Fibroblast of lung (primary cell): ENCODE measurements at regions not wholly inside any gene's neighbourhood (a gene's known extent, or its start where the extent isn't known, plus 50 kb on each side); places are given as distances from the start of the nearest gene placed in this dataset.

Experiments used
- DNase-seq, 2 donors: peaks; one replicate each; pipeline versions ENCODE4 v3.0.0 to v3.0.0-alpha.2; 2010; ENCODE audit warnings: low read depth in 2 of 2
- H2AFZ ChIP-seq: 2 replicates; pipeline ENCODE4 v1.5.1; 2012; ENCODE audit warnings: low read length, control low read depth, inconsistent platforms
- H3K27ac ChIP-seq: 2 replicates; pipeline ENCODE4 v1.5.1; 2011; ENCODE audit warnings: low read length, control low read depth; ENCODE audit not compliant: insufficient read depth
- H3K27me3 ChIP-seq: 2 replicates; pipeline ENCODE4 v1.5.1; 2011; ENCODE audit warnings: mild to moderate bottlenecking, low read length; ENCODE audit not compliant: control insufficient read depth, insufficient read depth
- H3K36me3 ChIP-seq: 2 replicates; pipeline ENCODE4 v1.5.1; 2011; ENCODE audit warnings: low read length; ENCODE audit not compliant: control insufficient read depth, insufficient read depth
- H3K4me1 ChIP-seq: 2 replicates; pipeline ENCODE4 v1.5.1; 2011; ENCODE audit warnings: low read length; ENCODE audit not compliant: control insufficient read depth, insufficient read depth; ENCODE audit errors: extremely low read depth
- H3K4me2 ChIP-seq: 2 replicates; pipeline ENCODE4 v1.5.1; 2011; ENCODE audit warnings: low read length, control low read depth; ENCODE audit not compliant: insufficient read depth; ENCODE audit errors: extremely low read depth
- H3K4me3 ChIP-seq, 4 experiments: fragments of 200-600 bp in 1 of 4; sonication (generic) in 1 of 4; replicated peaks in 1 of 4; 2 replicates each; pipeline ENCODE4 v1.5.1; 2011 to 2016; ENCODE audit warnings: low read length in 4 of 4, low read depth in 3 of 4, mild to moderate bottlenecking in 3 of 4, control low read depth in 2 of 4, inconsistent platforms in 1 of 4, mixed read lengths in 1 of 4; ENCODE audit not compliant: insufficient read depth in 1 of 4; ENCODE audit errors: control extremely low read depth in 1 of 4
- H3K79me2 ChIP-seq: 2 replicates; pipeline ENCODE4 v1.5.1; 2012; ENCODE audit warnings: mild to moderate bottlenecking, low read length, inconsistent platforms; ENCODE audit not compliant: control insufficient read depth, insufficient read depth
- H3K9ac ChIP-seq: 2 replicates; pipeline ENCODE4 v1.5.1; 2011; ENCODE audit warnings: mild to moderate bottlenecking, low read length, control low read depth; ENCODE audit not compliant: insufficient read depth
- H3K9me3 ChIP-seq: 2 replicates; pipeline ENCODE4 v1.5.1; 2012; ENCODE audit warnings: low read depth, low read length; ENCODE audit not compliant: control insufficient read depth, insufficient read depth
- H4K20me1 ChIP-seq: 2 replicates; pipeline ENCODE4 v1.5.1; 2011; ENCODE audit warnings: low read length; ENCODE audit not compliant: control insufficient read depth, insufficient read depth; ENCODE audit errors: extremely low read depth
- CTCF ChIP-seq, 2 donors: IDR thresholded peaks in 1 of 2; conservative IDR thresholded peaks in 1 of 2; 1 replicate in 1 of 2; 2 replicates in 1 of 2; pipeline ENCODE4 v1.5.1; 2011 to 2012; ENCODE audit warnings: low read length in 2 of 2, control low read depth in 1 of 2, inconsistent platforms in 1 of 2, low read depth in 1 of 2, mild to moderate bottlenecking in 1 of 2
- EZH2 ChIP-seq: IDR thresholded peaks from 2 replicates; pipeline ENCODE4 v1.5.1; 2012; ENCODE audit warnings: low read length, control low read depth, mild to moderate bottlenecking; ENCODE audit errors: missing control alignments

GRCh38 chr2:19111354-19111753, 247.1 kb downstream of the OSR1 start:
- Histone ChIP-seq H3K4me2 (no peak overlapping the region), H3K27ac (no peak overlapping the region), H3K79me2 (no peaks in the 10 kb centered on the region), H2AFZ (no peak overlapping the region), H4K20me1 (no peaks in the 10 kb centered on the region), H3K4me3 (no peak overlapping the region), H3K36me3 (no peaks in the 10 kb centered on the region), H3K27me3 (no peaks in the 10 kb centered on the region), H3K4me1 (no peaks in the 10 kb centered on the region), H3K9me3 (no peaks in the 10 kb centered on the region), H3K9ac (no peak overlapping the region)
- TF ChIP-seq EZH2 (no peak), CTCF (conservative IDR thresholded peaks at IDR 0.05 in 1 of 2, IDR thresholded peaks at IDR 0.05 in 1 of 2; ENCODE audit: low read depth in 1 of 2, low read length in 2 of 2) (no peak)
- DNase-seq, result peak in 1 of 2 donors; percentile 34

DNA sequence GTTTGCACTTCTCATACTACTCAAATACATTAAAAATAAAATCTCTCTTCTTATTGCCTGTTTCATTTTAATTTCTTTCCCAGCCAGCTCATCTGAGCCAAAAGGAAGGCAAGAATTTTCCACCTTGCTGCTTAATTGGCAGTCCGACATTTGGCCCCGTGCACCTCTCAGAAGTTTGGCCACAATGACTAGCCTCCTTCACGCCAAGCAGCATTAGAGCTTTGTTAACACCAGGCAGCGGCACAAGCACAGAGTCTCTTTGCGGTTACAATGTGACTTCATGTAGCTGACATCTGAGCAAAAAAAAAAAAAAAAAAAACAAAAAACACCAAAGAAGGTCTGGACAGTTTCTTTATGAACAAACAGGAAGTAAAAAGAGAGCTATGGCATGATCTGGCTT, 248.9 kb downstream of the OSR1 start:
- Histone ChIP-seq H3K36me3 (no peaks in the 10 kb centered on the region), H3K9ac (no peak overlapping the region), H3K27ac (no peak overlapping the region), H3K4me1 (no peaks in the 10 kb centered on the region), H4K20me1 (no peaks in the 10 kb centered on the region), H3K9me3 (no peaks in the 10 kb centered on the region), H3K27me3 (no peaks in the 10 kb centered on the region), H3K79me2 (no peaks in the 10 kb centered on the region), H2AFZ (no peak overlapping the region), H3K4me3 (no peak overlapping the region), H3K4me2 (no peak overlapping the region)
- no peak for TF ChIP-seq EZH2
- no peak for TF ChIP-seq CTCF (conservative IDR thresholded peaks at IDR 0.05 in 1 of 2, IDR thresholded peaks at IDR 0.05 in 1 of 2; ENCODE audit: low read depth in 1 of 2, low read length in 2 of 2)
- DNase-seq, result peak in 1 of 2 donors; percentile 44

- Histone ChIP-seq H3K4me3 (no peak overlapping the region), H3K27me3 (no peaks in the 10 kb centered on the region), H3K9ac (no peak overlapping the region), H3K4me1 (no peaks in the 10 kb centered on the region), H3K36me3 (no peaks in the 10 kb centered on the region), H3K27ac (no peak overlapping the region), H3K4me2 (no peak overlapping the region), H3K9me3 (no peaks in the 10 kb centered on the region), H4K20me1 (no peaks in the 10 kb centered on the region), H3K79me2 (no peaks in the 10 kb centered on the region), H2AFZ (no peak overlapping the region)
- no peak for TF ChIP-seq EZH2
- no peak for TF ChIP-seq CTCF (conservative IDR thresholded peaks at IDR 0.05 in 1 of 2, IDR thresholded peaks at IDR 0.05 in 1 of 2; ENCODE audit: low read depth in 1 of 2, low read length in 2 of 2)
- no peak for DNase-seq
Observed at GRCh38 chr2:19106376-19106775, 252.0 kb downstream of the OSR1 start.
